HCT116 (cell line): ENCODE measurements at regions not wholly inside any gene's neighbourhood (a gene's known extent, or its start where the extent isn't known, plus 50 kb on each side); places are given as distances from the start of the nearest gene placed in this dataset.
"Not testable (repeated sequence)": the region's sequence is repeated elsewhere in the genome, so short reads cannot be mapped to it uniquely, and the experiment has no call there.

Source experiments
- ATAC-seq: fragments of 200-7000 bp; cut with Tn5 transposase; 2 replicates; pipeline ENCODE4 v1.9.1; 2020; ENCODE audit warnings: mild to moderate bottlenecking, moderate library complexity
- BruUV-seq: library from RNA; stranded (reverse); fragments of 400-500 nt; replicated peaks from 2 replicates; lab custom pipeline; 2021; lab: Mats Ljungman, UMichigan
- CTCF ChIA-PET: fragments of 300-600 bp; sonication (Branson Sonifier 250); formaldehyde crosslinking; loops from one replicate; lab custom pipeline; 2021; ENCODE audit warnings: antibody characterized with exemption; lab: Charles Lee
- POLR2A ChIA-PET: fragments of 300-600, 350-600 bp; sonication (Branson Sonifier 250); formaldehyde crosslinking; loops from one replicate; lab custom pipeline; 2021; ENCODE audit warnings: antibody characterized with exemption; lab: Charles Lee
- RAD21 ChIA-PET, 2 experiments: fragments of 300-600 bp; sonication (Branson Sonifier 250); formaldehyde crosslinking; loops; one replicate each; lab custom pipeline; 2023; ENCODE audit warnings: low total read pairs in 2 of 2; ENCODE audit not compliant: uncharacterized antibody in 2 of 2, unreplicated experiment in 2 of 2, low non-redundant PET in 1 of 2; lab: Charles Lee
- DNase-seq: peaks from one replicate; pipeline ENCODE4 v3.0.0-alpha.2; 2010; ENCODE audit warnings: low read depth, low spot score
- H2AFZ ChIP-seq: fragments of 200-600 bp; shearing (Covaris generic), sonication (generic); 2 replicates; pipeline ENCODE4 v1.6.1; 2017; ENCODE audit warnings: low read depth, mixed run types, mixed read lengths, antibody characterized with exemption, low read length; ENCODE audit not compliant: poor library complexity, severe bottlenecking
- H3K27ac ChIP-seq: 2 replicates; pipeline ENCODE4 v1.5.1; 2012; ENCODE audit warnings: low read depth, low read length
- H3K27me3 ChIP-seq: fragments of 200-600 bp; sonication (generic); 2 replicates; pipeline ENCODE4 v1.6.1; 2016; ENCODE audit warnings: mixed run types, low read length, mixed read lengths; ENCODE audit not compliant: insufficient read depth
- H3K36me3 ChIP-seq, 2 experiments: fragments of 200-500 bp in 1 of 2; fragments of 200-600 bp in 1 of 2; sonication (Bioruptor generic) in 1 of 2; sonication (generic) in 1 of 2; 2 replicates each; pipeline versions ENCODE4 v1.5.1 to v1.6.1; 2014 to 2016; ENCODE audit warnings: low read length in 2 of 2, inconsistent platforms in 1 of 2, mixed read lengths in 1 of 2, mixed run types in 1 of 2; ENCODE audit not compliant: insufficient read depth in 2 of 2, control insufficient read depth in 1 of 2
- H3K4me1 ChIP-seq, 2 experiments: fragments of 200-600 bp in 1 of 2; sonication (generic) in 1 of 2; 2 replicates each; pipeline versions ENCODE4 v1.5.1 to v1.6.1; 2012 to 2017; ENCODE audit warnings: low read length in 2 of 2, inconsistent platforms in 1 of 2, mild to moderate bottlenecking in 1 of 2, mixed read lengths in 1 of 2, mixed run types in 1 of 2, moderate library complexity in 1 of 2; ENCODE audit not compliant: insufficient read depth in 2 of 2, control insufficient read depth in 1 of 2
- H3K4me2 ChIP-seq: fragments of 200-600 bp; sonication (generic); 2 replicates; pipeline ENCODE4 v1.6.1; 2017; ENCODE audit warnings: mixed run types, low read length, mixed read lengths
- H3K4me3 ChIP-seq, 2 experiments: fragments of 200-600 bp in 1 of 2; sonication (generic) in 1 of 2; replicated peaks in 1 of 2; 2 replicates each; pipeline ENCODE4 v1.5.1; 2011 to 2016; ENCODE audit warnings: low read length in 2 of 2, control low read depth in 1 of 2, low read depth in 1 of 2, mild to moderate bottlenecking in 1 of 2, mixed read lengths in 1 of 2, mixed run types in 1 of 2
- H3K79me2 ChIP-seq: fragments of 200-600 bp; sonication (generic); 2 replicates; pipeline ENCODE4 v1.6.1; 2017; ENCODE audit warnings: mild to moderate bottlenecking, mixed run types, low read length, moderate library complexity, mixed read lengths; ENCODE audit not compliant: insufficient read depth
- H3K9ac ChIP-seq: fragments of 200-600 bp; sonication (generic); 2 replicates; pipeline ENCODE4 v1.6.1; 2016; ENCODE audit warnings: low read length, mixed read lengths
- H3K9me2 ChIP-seq: fragments of 200-600 bp; sonication (generic), shearing (Covaris generic); 2 replicates; pipeline ENCODE4 v1.6.1; 2017; ENCODE audit warnings: mixed run types, mild to moderate bottlenecking, moderate library complexity; ENCODE audit not compliant: insufficient read depth
- H3K9me3 ChIP-seq, 2 experiments: fragments of 200-500 bp in 1 of 2; fragments of 200-600 bp in 1 of 2; sonication (Bioruptor generic) in 1 of 2; sonication (generic) in 1 of 2; 2 replicates each; pipeline ENCODE4 v1.6.1; 2014 to 2017; ENCODE audit warnings: low read length in 2 of 2, mixed read lengths in 2 of 2, inconsistent platforms in 1 of 2, low read depth in 1 of 2, mild to moderate bottlenecking in 1 of 2, mixed run types in 1 of 2, moderate library complexity in 1 of 2; ENCODE audit not compliant: control insufficient read depth in 1 of 2, insufficient read depth in 1 of 2
- H4K20me1 ChIP-seq: fragments of 200-600 bp; sonication (generic), shearing (Covaris generic); 2 replicates; pipeline ENCODE4 v1.6.1; 2017; ENCODE audit warnings: mixed run types, mild to moderate bottlenecking, moderate library complexity; ENCODE audit not compliant: insufficient read depth
- EZH2 ChIP-seq: fragments of 200-600 bp; sonication (generic); IDR thresholded peaks from 2 replicates; pipeline ENCODE4 v1.6.1; 2017; ENCODE audit warnings: antibody characterized with exemption, mixed run types
- RAD21 ChIP-seq: IDR thresholded peaks from 2 replicates; pipeline ENCODE4 v1.6.1; 2012; ENCODE audit warnings: low read depth, mild to moderate bottlenecking
- SRF ChIP-seq: IDR thresholded peaks from 2 replicates; pipeline ENCODE4 v1.6.1; 2012; ENCODE audit warnings: low read depth
- intact Hi-C: fragments of 100-400 bp; cut with micrococcal nuclease; formaldehyde crosslinking; loops from 2 replicates; pipeline ENCODE4 v1.10.0; 2022

- BruUV-seq, result no TSS peak
- no peaks in the 10 kb centered on the region for H3K9me2 ChIP-seq
- no peak overlapping the region for H3K27ac ChIP-seq
- no peak overlapping the region for H3K4me3 ChIP-seq
- no peaks in the 10 kb centered on the region for H3K9me3 ChIP-seq
- H3K4me1 ChIP-seq, result peaks cover 0 to 5% of the 10 kb centered on the region in 2 experiments; a peak in 1 of 4 replicates
- no peak overlapping the region for H3K4me2 ChIP-seq
- no peak for ATAC-seq
- no peaks in the 10 kb centered on the region for H3K27me3 ChIP-seq
- intact Hi-C loops, result no loop called here
- no peak for DNase-seq
- no peaks in the 10 kb centered on the region for H3K36me3 ChIP-seq
- no peaks in the 10 kb centered on the region; the same call in 1 of the 2 replicates for H4K20me1 ChIP-seq
- TF ChIP-seq SRF, result no peak
- no peak for TF ChIP-seq EZH2
- TF ChIP-seq RAD21, result no peak
- ChIA-PET CTCF (no interaction called here), POLR2A (no interaction called here), RAD21 (no interaction called here)
- no peaks in the 10 kb centered on the region for H3K79me2 ChIP-seq
- H3K9ac ChIP-seq, result no peak overlapping the region
- H2AFZ ChIP-seq, result no peak overlapping the region
These were observed 186.9 kb upstream of the WSB1 start for GRCh38 chr17:27106982-27107360.

GRCh38 chr17:27107386-27108328 lies 186.3 kb upstream of the WSB1 start:
- H3K9ac ChIP-seq, H3K79me2 ChIP-seq, H3K4me3 ChIP-seq, BruUV-seq, H3K36me3 ChIP-seq, intact Hi-C loops, H4K20me1 ChIP-seq, POLR2A ChIA-PET, DNase-seq, H3K27ac ChIP-seq, CTCF ChIA-PET, RAD21 ChIA-PET, H2AFZ ChIP-seq, H3K27me3 ChIP-seq, H3K9me2 ChIP-seq, H3K4me1 ChIP-seq, H3K9me3 ChIP-seq, H3K4me2 ChIP-seq, ATAC-seq: not testable (repeated sequence)
